ENCODE measurements at regions not wholly inside any gene's neighbourhood (a gene's known extent, or its start where the extent isn't known, plus 50 kb on each side); places are given as distances from the start of the nearest gene placed in this dataset.

DNA sequence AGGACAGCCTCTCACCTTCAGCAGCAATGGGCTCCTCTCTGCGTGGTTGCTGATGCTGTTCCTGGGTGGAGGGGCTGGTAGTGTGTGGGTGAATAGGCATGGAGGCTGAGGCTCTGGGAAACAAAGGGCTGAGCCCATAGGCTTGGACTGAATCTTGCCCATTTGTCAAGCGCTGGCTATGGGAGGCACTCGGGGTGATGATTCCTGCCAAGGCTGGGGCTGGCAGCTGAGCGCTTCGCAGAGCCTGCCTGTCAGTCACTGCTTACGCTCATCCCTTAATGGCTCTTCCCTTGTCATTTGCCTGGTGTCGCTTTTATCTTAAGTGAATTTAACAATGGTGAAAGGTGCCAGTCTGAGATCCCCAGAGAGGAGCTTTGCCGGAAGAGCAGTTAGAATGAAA is 353.3 kb downstream of the PBX1 start:
- no peak overlapping the region for H4K5ac ChIP-seq (ENCODE audit: low read depth, low read length)
- no peak overlapping the region for H3K4me3 ChIP-seq (ENCODE audit: insufficient read depth, low read depth, low read length)
- no peaks in the 10 kb centered on the region; the same call in 1 of the 2 replicates for H3K27me3 ChIP-seq (ENCODE audit: control insufficient read depth, insufficient read depth, low read length)
- H3K79me1 ChIP-seq (ENCODE audit: low read depth in 1 of 2, low read length in 2 of 2): no peaks in the 10 kb centered on the region
- BruUV-seq (replicated peaks): no TSS peak
- no peaks in the 10 kb centered on the region for H3K9me1 ChIP-seq (ENCODE audit: insufficient read depth, low read length)
- TF ChIP-seq CHD1 (IDR thresholded peaks at IDR 0.05; ENCODE audit: low read depth, low read length) (no peak), MAFK (IDR thresholded peaks at IDR 0.05; ENCODE audit: low read depth, low read length) (no peak), MAZ (IDR thresholded peaks at IDR 0.05; ENCODE audit: borderline replicate concordance, low read depth, low read length) (no peak), POLR2A (IDR thresholded peaks at IDR 0.05; ENCODE audit: low read depth, low read length) (no peak), CEBPB (IDR thresholded peaks at IDR 0.05; ENCODE audit: low read depth, low read length) (no peak), SMC3 (IDR thresholded peaks at IDR 0.05; ENCODE audit: low read depth, low read length) (no peak)
- TF ChIP-seq, protein P1, sequence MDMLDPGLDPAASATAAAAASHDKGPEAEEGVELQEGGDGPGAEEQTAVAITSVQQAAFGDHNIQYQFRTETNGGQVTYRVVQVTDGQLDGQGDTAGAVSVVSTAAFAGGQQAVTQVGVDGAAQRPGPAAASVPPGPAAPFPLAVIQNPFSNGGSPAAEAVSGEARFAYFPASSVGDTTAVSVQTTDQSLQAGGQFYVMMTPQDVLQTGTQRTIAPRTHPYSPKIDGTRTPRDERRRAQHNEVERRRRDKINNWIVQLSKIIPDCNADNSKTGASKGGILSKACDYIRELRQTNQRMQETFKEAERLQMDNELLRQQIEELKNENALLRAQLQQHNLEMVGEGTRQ (IDR thresholded peaks at IDR 0.05; ENCODE audit: low read depth, low read length): no peak
- TF ChIP-seq, protein P2, sequence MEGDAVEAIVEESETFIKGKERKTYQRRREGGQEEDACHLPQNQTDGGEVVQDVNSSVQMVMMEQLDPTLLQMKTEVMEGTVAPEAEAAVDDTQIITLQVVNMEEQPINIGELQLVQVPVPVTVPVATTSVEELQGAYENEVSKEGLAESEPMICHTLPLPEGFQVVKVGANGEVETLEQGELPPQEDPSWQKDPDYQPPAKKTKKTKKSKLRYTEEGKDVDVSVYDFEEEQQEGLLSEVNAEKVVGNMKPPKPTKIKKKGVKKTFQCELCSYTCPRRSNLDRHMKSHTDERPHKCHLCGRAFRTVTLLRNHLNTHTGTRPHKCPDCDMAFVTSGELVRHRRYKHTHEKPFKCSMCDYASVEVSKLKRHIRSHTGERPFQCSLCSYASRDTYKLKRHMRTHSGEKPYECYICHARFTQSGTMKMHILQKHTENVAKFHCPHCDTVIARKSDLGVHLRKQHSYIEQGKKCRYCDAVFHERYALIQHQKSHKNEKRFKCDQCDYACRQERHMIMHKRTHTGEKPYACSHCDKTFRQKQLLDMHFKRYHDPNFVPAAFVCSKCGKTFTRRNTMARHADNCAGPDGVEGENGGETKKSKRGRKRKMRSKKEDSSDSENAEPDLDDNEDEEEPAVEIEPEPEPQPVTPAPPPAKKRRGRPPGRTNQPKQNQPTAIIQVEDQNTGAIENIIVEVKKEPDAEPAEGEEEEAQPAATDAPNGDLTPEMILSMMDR (conservative IDR thresholded peaks at IDR 0.05; ENCODE audit: low read depth, low read length): no peak
- DNase-seq (no peak), ATAC-seq (ENCODE audit: low read depth) (no peak)
- WGBS, 2 experiments (ENCODE audit: extremely low coverage in 2 of 2, insufficient read length in 1 of 2): 68% methylated on average over 2 of the region's 8 CpGs; no CpG with 5 or more reads in 1 of the 2 experiments
- H3K9ac ChIP-seq (ENCODE audit: low read depth, low read length): no peak overlapping the region
- no peak overlapping the region for H2AFZ ChIP-seq (replicated peaks; ENCODE audit: low read length, poor library complexity)
- no peak overlapping the region for H2BK15ac ChIP-seq (ENCODE audit: low read depth, low read length)
- no peak overlapping the region for H2AK5ac ChIP-seq (ENCODE audit: low read depth, low read length)
- intact Hi-C loops (cut with micrococcal nuclease) (loop anchor here (10.0 kb wide), 2 partner anchors 1027 to 1087 kb away; no protein-coding TSS in a partner anchor), dilution Hi-C loops (cut with HindIII; ENCODE audit: low sequenced_read_pairs, unreplicated experiment) (no loop called here), in situ Hi-C loops (cut with MboI; ENCODE audit: low sequenced_read_pairs) (no loop called here)
- no peak overlapping the region for H3K23ac ChIP-seq (ENCODE audit: low read depth, low read length)
- no peak overlapping the region for H2BK120ac ChIP-seq (ENCODE audit: low read depth, low read length)
- no peaks in the 10 kb centered on the region for H3K9me3 ChIP-seq (ENCODE audit: control insufficient read depth, insufficient read depth, low read length)
- H3K18ac ChIP-seq (ENCODE audit: low read depth, low read length): no peak overlapping the region
- ChIA-PET POLR2A (ENCODE audit: unreplicated experiment) (no interaction called here), CTCF (no interaction called here)
- no peak overlapping the region for H3K56ac ChIP-seq (ENCODE audit: extremely low read depth, insufficient read depth, low read length)
- no peak overlapping the region for H4K8ac ChIP-seq (ENCODE audit: low read depth in 2 of 2, low read length in 2 of 2)
- no peaks in the 10 kb centered on the region for H4K20me1 ChIP-seq (ENCODE audit: insufficient read depth, low read length)
- no peak overlapping the region for H2BK20ac ChIP-seq (ENCODE audit: low read depth, low read length)
- H3K27ac ChIP-seq (ENCODE audit: insufficient read depth, low read length): no peak overlapping the region
- no peak overlapping the region for H3K4me2 ChIP-seq (ENCODE audit: low read depth, low read length)
- no peaks in the 10 kb centered on the region for H3K4me1 ChIP-seq (ENCODE audit: control insufficient read depth, insufficient read depth, low read length)
- no peak overlapping the region for H2BK5ac ChIP-seq (ENCODE audit: low read depth, low read length, poor library complexity, severe bottlenecking)
- H3K36me3 ChIP-seq (ENCODE audit: control insufficient read depth, insufficient read depth, low read length): no peaks in the 10 kb centered on the region
- no peak overlapping the region for H2AK9ac ChIP-seq (replicated peaks; ENCODE audit: low read depth, low read length, poor library complexity)
- H4K91ac ChIP-seq (ENCODE audit: insufficient read depth, low read depth, low read length): no peak overlapping the region
- no peak overlapping the region for H3K4ac ChIP-seq (ENCODE audit: low read depth, low read length)
- no peak overlapping the region for H3K14ac ChIP-seq (replicated peaks; ENCODE audit: low read depth, low read length)

Data from IMR-90 (cell line).